MG63 (cell line): ENCODE measurements at regions not wholly inside any gene's neighbourhood (a gene's known extent, or its start where the extent isn't known, plus 50 kb on each side); places are given as distances from the start of the nearest gene placed in this dataset.

Experiments
- DNase-seq: peaks from one replicate; pipeline ENCODE4 v3.0.0-alpha.2; 2020
- H3K27me3 ChIP-seq: fragments of 250-450 bp; sonication (Bioruptor Pico); 2 replicates; pipeline ENCODE4 v1.5.1; 2020; ENCODE audit warnings: mild to moderate bottlenecking, moderate library complexity
- H3K36me3 ChIP-seq: fragments of 250-450 bp; sonication (Bioruptor Pico); 2 replicates; pipeline ENCODE4 v1.5.1; 2020; ENCODE audit warnings: mild to moderate bottlenecking, moderate library complexity
- H3K4me3 ChIP-seq: fragments of 250-450 bp; sonication (Bioruptor Pico); 2 replicates; pipeline ENCODE4 v1.5.1; 2020; ENCODE audit warnings: mild to moderate bottlenecking, moderate library complexity
- H3K9me3 ChIP-seq: fragments of 250-450 bp; sonication (Bioruptor Pico); 2 replicates; pipeline ENCODE4 v1.5.1; 2020; ENCODE audit warnings: mild to moderate bottlenecking, moderate library complexity

DNA sequence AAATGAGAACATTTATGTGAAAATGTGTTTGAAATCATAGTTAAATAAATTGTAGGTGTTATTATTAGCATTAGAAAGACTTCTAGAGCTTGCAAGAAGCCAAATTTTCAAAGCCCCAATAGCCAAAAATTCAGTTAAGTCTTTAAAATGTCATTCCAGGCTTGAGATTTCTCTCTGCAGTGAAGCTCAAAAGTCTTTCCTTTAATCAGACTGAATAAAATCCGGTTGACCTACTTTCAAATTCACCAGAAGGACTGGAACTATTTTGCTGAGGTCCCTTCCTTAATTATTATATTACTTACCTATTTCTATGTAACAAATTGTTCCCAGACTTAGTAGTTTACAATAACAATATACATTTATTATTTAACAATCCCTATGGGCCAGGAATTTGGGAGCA, 112.2 kb upstream of the TRPM3 start:
- no peak for DNase-seq
- H3K4me3 ChIP-seq, result no peak overlapping the region
- H3K27me3 ChIP-seq, result no peaks in the 10 kb centered on the region
- no peaks in the 10 kb centered on the region for H3K36me3 ChIP-seq
- no peaks in the 10 kb centered on the region for H3K9me3 ChIP-seq

DNA sequence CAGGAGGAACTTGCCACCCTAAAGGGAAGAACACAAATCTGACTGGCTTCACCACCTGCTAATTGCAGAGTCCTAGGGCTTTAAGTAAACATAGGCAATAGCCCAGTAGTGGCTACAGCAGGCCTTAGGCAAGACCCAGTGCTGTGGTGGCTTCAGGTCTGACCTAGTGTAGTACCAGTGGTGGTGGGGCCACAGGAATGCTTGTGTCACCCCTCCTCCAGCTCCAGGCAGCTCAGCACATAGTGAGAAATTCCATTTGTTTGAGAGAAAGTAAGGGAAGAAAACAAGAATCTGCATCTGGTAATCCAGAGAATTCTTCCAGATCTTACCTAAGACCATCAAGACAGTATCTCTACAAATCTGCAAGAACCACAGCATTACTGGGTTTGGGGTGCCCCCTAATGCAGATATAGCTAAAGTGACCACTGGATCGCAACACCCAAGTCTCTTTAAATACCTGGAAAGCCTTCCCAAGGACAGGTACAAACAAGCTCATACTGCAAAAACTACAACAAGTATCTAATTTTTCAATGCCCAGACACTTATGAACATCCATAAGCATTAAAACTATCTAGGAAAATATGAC, 102.6 kb upstream of the TRPM3 start:
- H3K9me3 ChIP-seq, result no peaks in the 10 kb centered on the region
- H3K36me3 ChIP-seq, result no peaks in the 10 kb centered on the region
- no peak for DNase-seq
- H3K27me3 ChIP-seq, result no peaks in the 10 kb centered on the region
- H3K4me3 ChIP-seq, result no peak overlapping the region

DNA sequence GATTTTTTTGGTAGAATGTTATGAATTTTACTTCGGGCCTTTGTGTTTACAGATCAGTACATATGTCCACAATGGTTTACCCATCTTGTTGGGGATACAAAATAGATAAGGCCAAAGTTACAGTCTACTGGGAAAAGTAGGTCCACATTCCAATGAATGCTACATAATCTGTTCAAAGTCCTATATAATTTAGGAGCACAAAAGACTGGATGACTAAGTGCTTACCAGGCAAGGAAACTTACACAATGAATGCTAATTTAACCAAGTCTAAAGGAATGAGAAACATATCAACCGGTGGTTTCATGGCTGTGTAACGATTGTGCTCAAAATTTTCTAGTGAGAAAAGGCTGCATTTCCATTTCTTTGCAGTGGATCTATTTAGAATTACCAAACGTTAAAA, 97.4 kb upstream of the TRPM3 start:
- H3K4me3 ChIP-seq, result no peak overlapping the region
- DNase-seq, result no peak
- no peaks in the 10 kb centered on the region for H3K27me3 ChIP-seq
- no peaks in the 10 kb centered on the region for H3K9me3 ChIP-seq
- no peaks in the 10 kb centered on the region for H3K36me3 ChIP-seq

DNA sequence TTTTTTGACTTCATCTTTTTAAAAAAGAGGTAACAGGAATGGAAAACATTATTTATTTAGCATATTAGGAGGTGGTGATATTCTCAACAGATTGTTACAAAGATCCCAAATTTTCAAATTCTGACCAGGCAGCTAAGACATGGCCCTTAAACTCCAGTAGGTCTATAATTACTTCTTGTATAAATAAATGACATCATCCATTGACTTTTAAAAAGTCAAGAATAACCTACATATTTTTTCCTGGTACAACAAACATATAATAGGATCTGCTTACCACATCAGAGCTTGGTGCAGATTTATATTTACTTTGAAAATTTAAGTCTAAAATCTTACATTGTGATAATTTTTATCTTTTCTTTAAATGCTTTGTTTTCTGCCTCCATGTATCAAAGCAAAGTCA, 92.2 kb upstream of the TRPM3 start:
- H3K9me3 ChIP-seq, result no peaks in the 10 kb centered on the region
- no peaks in the 10 kb centered on the region for H3K36me3 ChIP-seq
- no peak overlapping the region for H3K4me3 ChIP-seq
- DNase-seq, result no peak
- no peaks in the 10 kb centered on the region for H3K27me3 ChIP-seq

GRCh38 chr9:71210326-71210725, 88.9 kb upstream of the TRPM3 start:
- Histone ChIP-seq H3K27me3 (no peaks in the 10 kb centered on the region), H3K4me3 (no peak overlapping the region)

GRCh38 chr9:71209890-71210289, 88.5 kb upstream of the TRPM3 start:
- no peaks in the 10 kb centered on the region for H3K9me3 ChIP-seq
- no peaks in the 10 kb centered on the region for H3K36me3 ChIP-seq
- H3K27me3 ChIP-seq, result no peaks in the 10 kb centered on the region
- no peak overlapping the region for H3K4me3 ChIP-seq
- DNase-seq, result no peak

More at GRCh38 chr9:71210326-71210725, 88.9 kb upstream of the TRPM3 start:
- no peak for DNase-seq
- Histone ChIP-seq H3K36me3 (no peaks in the 10 kb centered on the region), H3K9me3 (no peaks in the 10 kb centered on the region)

GRCh38 chr9:71202931-71203330, 81.5 kb upstream of the TRPM3 start:
- Histone ChIP-seq H3K4me3 (no peak overlapping the region), H3K9me3 (no peaks in the 10 kb centered on the region), H3K27me3 (no peaks in the 10 kb centered on the region), H3K36me3 (no peaks in the 10 kb centered on the region)
- DNase-seq, result no peak

DNA sequence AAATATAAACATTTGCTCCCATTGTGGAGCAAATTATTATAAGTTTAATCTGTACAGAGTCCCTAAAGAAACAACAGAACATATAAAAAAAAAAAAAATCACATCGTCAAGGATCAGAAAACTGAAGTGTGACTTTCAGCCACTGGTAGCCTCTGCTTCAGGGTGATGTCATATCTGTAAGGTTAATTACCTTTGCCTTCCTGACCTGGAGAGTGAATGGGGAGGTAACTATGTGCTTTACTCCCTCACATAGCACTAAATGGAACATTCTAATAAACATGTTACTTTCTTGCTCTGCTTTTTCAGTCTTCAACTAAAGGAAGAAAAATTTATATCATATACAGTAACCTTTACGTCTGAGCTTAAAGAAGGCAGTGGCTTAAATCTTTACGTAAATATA, 70.3 kb upstream of the TRPM3 start:
- H3K4me3 ChIP-seq, result no peak overlapping the region
- no peak for DNase-seq
- no peaks in the 10 kb centered on the region for H3K9me3 ChIP-seq
- no peaks in the 10 kb centered on the region for H3K27me3 ChIP-seq
- H3K36me3 ChIP-seq, result no peaks in the 10 kb centered on the region

GRCh38 chr9:71183251-71183650, 61.8 kb upstream of the TRPM3 start:
- Histone ChIP-seq H3K4me3 (no peak overlapping the region), H3K9me3 (no peaks in the 10 kb centered on the region), H3K27me3 (no peaks in the 10 kb centered on the region), H3K36me3 (no peaks in the 10 kb centered on the region)
- DNase-seq, result no peak

- no peaks in the 10 kb centered on the region for H3K27me3 ChIP-seq
- no peak for DNase-seq
- H3K4me3 ChIP-seq, result no peak overlapping the region
- no peaks in the 10 kb centered on the region for H3K9me3 ChIP-seq
- H3K36me3 ChIP-seq, result no peaks in the 10 kb centered on the region
Measured at GRCh38 chr9:71179183-71179582, 57.8 kb upstream of the TRPM3 start.

DNA sequence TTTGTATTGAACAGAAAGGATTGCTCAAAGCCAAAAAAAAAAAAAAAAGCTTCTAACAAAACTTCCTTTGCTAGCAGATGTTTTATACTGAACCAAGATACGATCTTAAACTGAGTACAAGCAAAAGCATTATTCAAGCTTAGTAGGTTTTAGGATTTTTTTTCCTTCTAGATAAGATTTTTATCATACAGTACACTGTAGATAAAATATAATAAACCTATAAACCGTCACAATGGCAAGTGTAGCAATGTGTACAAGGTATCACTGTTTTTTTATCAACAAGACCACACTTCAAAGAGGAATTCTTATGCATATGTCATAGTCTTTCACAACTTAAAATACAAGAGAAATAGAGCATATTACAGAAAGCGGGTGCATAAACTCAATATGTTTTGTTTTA, 56.5 kb upstream of the TRPM3 start:
- H3K27me3 ChIP-seq, result no peaks in the 10 kb centered on the region
- no peaks in the 10 kb centered on the region for H3K36me3 ChIP-seq
- DNase-seq, result no peak
- no peaks in the 10 kb centered on the region for H3K9me3 ChIP-seq
- no peak overlapping the region for H3K4me3 ChIP-seq

DNA sequence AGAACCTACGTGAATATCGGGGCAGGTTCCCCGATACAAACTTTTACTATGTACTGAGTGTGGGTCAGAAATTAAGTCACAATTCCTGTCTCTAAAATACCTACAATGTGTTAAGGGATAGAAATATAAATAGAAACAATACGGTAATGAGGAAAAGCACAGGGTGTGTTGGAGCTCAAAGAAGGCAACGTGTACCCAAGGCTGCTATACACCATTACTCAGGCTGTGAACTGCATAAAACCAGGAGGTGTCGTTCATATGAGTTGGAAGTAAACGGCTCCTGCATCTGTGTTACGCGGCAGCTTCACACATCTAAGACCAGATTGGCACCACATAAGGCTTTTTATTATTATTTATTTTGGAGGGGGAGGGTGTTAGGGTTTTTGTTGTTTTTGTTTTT, 50.1 kb upstream of the TRPM3 start:
- no peak for DNase-seq
- no peaks in the 10 kb centered on the region for H3K36me3 ChIP-seq
- H3K4me3 ChIP-seq, result no peak overlapping the region
- no peaks in the 10 kb centered on the region for H3K9me3 ChIP-seq
- H3K27me3 ChIP-seq, result no peaks in the 10 kb centered on the region
